ENCODE measurements at regions not wholly inside any gene's neighbourhood (a gene's known extent, or its start where the extent isn't known, plus 50 kb on each side); places are given as distances from the start of the nearest gene placed in this dataset.

GRCh38 chr11:13189561-13190426, 87.8 kb upstream of the BMAL1 start:
- no peak for TF ChIP-seq CTCF (IDR thresholded peaks at IDR 0.05; ENCODE audit: low read length)
- no peak for TF ChIP-seq EZH2 (IDR thresholded peaks at IDR 0.05; ENCODE audit: borderline replicate concordance, low read length)

Measured in OCI-LY1 (cell line).